ENCODE measurements at regions not wholly inside any gene's neighbourhood (a gene's known extent, or its start where the extent isn't known, plus 50 kb on each side); places are given as distances from the start of the nearest gene placed in this dataset.
"Not testable (repeated sequence)": the region's sequence is repeated elsewhere in the genome, so short reads cannot be mapped to it uniquely, and the experiment has no call there.

DNA sequence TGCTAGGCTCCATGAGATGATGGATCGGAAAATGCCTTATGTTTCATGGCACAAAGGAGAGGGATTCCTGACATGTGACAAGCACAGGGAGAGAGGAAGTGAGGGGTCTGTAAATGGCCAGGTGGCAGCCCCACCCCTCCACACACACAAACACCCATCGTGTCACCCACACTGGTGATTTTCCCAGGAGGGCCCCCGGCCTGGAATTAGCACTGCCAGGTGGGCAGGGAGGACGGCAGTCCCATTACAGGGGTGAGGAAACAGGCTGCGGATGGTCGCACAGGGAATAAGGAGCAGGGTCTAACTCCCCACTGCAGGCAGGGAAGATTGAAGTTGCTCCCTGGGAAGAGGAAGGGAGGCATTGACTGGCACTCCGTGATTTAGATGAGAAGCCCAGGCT is 395.3 kb upstream of the ZNF337 start:
- not testable (repeated sequence) for DNase-seq

GRCh38 chr20:26086195-26086594 is 389.5 kb upstream of the ZNF337 start:
- not testable (repeated sequence) for DNase-seq

DNA sequence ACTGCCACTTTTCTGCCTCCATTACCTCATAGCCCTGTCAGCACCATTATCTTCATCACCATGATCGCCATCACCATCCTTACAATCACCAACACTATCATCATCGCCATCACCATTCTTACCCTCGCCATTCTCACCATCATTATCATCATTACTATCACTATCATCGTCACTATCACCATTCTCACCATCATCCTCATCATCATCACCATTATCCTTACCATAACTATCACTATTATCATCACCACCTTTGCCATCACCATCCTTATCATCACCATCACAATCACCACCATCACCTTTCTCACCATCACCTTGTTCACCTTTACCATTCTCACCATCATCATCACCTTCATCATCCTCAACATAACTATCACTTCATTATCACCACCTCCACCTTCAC is 377.3 kb upstream of the ZNF337 start:
- DNase-seq, result not testable (repeated sequence)

GRCh38 chr20:26059324-26059723 is 362.7 kb upstream of the ZNF337 start:
- not testable (repeated sequence) for DNase-seq

- DNase-seq, result not testable (repeated sequence)
Observed at GRCh38 chr20:26058446-26058845, 361.8 kb upstream of the ZNF337 start.

DNA sequence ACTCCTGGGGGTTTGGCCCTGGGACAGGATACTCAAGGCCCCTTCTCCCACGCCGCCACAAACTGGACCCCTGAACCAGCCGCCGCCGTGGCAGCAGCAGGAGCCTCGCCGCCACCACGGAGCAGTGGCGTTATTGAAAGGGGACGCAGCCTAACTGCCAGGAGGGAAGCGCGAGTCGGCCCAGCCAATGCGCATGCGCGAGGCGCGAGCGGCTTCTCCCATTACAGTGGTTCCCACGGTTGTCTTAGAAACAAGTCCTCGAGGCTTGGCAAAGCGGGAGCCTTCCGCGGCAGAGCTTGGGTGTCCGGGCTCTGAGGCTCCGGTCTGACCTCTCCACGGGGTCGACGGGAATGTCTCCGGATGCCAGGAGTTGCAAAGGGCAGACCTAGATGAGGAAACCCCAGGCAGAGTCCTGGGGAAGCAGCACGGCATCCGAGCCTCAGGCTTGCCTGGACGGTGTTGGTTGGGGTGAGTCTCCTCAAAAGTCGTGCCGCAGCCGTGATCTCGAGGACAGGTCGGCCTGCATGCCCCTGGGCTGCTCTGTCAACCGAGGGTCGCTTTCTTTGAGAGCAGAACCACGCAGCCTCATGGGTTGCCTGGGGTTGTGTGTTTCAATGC is 360.6 kb upstream of the ZNF337 start:
- DNase-seq, result not testable (repeated sequence)

GRCh38 chr20:26025792-26026191 is 329.1 kb upstream of the ZNF337 start:
- DNase-seq, result not testable (repeated sequence)

GRCh38 chr20:26010942-26011276 is 314.3 kb upstream of the ZNF337 start:
- DNase-seq, result not testable (repeated sequence)

GRCh38 chr20:26010224-26010941 is 313.7 kb upstream of the ZNF337 start:
- not testable (repeated sequence) for DNase-seq

DNA sequence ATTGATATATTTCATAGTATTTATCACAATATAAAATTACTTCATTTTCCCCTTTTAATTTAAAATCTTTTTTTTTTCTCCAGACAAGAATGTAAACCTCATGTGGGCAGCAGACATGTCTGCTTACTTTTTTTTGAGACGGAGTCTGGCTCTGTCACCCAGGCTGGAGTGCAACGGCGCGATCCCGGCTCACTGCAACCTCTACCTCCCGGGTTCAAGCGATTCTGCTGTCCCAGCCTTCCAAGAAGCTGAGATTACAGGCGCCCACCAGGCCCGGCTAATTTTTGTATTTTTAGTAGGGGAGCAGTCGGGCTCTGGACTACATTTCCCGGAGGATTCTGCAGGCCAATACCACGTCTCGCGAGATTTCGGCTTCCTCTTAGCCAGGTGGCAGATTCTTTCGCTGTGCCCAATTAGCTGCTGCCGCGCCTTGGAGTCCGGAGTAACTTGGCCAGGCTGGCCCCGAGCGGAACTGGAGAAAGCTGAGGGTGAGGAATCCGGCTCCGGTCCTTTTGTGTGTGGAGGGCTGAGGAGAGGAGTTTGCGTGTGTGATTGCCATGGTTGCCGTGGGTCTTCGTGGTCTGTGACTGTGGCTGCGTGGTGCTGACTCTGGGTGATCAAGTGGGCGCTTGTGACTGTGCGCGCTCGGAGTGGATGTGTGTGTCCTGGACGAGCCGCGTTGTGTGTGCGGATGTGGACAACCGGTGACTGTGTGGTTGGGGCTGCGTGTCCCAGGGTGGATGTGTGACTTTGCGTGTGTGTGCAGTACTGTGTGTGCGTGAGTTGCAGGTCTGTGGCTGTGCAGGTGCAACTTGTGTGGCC is 313.0 kb upstream of the ZNF337 start:
- peak; percentile 65 to 73 for DNase-seq

DNA sequence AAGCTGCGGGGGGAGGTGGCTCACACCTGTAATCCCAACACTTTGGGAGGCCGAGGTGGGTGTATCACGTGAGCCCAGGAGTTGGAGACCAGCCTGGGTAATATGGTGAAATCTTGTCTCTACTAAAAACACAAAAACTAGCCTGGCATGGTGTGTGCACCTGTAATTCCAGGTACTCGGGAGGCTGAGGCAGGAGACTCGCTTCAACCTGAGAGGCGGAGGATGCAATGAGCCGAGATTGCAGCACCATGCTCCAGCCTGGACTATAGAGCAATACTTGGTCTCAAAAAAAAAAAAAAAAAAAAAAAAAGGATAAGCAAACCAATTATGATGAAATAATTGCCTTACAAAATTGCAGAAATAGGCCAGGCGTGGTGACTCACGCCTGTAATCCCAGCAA is 311.4 kb upstream of the ZNF337 start:
- DNase-seq, result not testable (repeated sequence)

DNA sequence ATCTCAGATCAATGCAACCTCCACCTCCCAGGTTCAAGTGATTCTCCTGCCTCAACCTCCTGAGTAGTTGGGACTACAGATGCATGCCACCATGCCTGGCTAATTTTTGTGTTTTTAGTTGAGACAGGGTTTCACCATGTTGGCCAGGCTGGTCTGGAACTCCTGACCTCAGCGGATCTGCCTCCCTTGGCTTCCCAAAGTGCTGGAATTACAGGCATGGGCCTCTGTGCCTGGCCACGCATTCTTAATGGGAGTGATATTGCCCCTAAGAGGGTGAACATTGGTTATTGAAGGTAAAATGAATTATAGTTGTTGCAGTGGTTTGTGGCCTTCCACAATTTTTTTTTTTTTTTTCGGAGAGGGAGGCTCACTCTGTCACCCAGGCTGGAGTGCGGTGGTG is 309.5 kb upstream of the ZNF337 start:
- not testable (repeated sequence) for DNase-seq

GRCh38 chr20:26003959-26004358 is 307.3 kb upstream of the ZNF337 start:
- DNase-seq, result not testable (repeated sequence)

GRCh38 chr20:25997367-25998038 is 300.9 kb upstream of the ZNF337 start:
- DNase-seq, result not testable (repeated sequence)

- DNase-seq, result no peak
Observed at GRCh38 chr20:25992146-25992545, 295.5 kb upstream of the ZNF337 start.

DNA sequence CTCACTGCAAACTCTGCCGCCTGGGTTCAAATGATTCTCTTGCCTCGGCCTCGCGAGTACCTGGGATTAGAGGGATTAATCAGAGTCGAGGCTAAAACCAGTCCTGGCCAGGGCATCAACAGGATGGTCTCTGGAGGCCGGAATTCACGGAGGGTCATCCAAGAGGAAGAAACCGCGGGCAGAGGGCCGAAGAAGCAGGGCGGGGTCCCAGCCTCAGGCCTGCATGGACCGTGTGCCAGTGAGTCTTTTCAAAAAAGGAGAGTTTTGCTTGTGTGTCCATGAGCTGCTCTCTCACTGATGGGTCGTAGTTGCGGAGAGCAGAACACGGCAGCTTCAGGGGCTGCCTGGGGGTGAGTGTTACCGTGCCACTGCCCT is 295.1 kb upstream of the ZNF337 start:
- DNase-seq, result no peak

DNA sequence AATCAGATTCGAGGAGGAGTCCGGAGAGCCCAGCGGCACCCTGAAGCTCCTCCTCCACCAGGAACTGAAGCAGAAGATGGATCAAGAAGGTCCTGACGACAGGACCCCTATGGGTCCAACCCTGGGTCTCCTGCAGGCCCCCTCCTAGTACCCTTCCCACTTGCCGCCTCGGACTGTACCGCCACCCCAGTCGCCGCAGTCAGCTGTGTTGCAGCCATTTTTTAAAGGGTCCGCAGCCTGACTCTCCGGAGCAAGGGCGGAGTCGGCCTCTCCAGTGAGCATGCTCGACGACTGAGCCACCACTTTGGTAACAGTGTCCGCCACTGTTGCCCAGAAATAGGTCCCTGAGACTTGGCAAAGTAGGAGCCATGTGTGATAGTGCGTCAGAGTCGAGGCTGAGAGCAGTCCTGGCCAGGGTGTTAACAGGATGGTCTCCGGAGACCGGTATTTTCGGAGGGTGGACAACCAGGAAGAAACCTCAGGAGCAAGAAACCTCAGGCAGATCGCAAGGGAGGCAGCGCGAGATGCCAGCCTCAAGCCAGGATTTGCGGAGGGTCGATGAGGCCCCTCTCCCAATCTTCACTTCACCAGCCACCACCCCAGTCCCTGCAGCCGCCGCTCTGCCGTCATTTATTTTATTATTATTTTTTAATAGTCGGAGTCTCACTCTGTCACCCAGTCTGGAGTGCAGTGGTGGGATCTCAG is 294.6 kb upstream of the ZNF337 start:
- no peak for DNase-seq

- DNase-seq, result not testable (repeated sequence)
Observed at GRCh38 chr20:25989686-25990085, 293.0 kb upstream of the ZNF337 start.

DNA sequence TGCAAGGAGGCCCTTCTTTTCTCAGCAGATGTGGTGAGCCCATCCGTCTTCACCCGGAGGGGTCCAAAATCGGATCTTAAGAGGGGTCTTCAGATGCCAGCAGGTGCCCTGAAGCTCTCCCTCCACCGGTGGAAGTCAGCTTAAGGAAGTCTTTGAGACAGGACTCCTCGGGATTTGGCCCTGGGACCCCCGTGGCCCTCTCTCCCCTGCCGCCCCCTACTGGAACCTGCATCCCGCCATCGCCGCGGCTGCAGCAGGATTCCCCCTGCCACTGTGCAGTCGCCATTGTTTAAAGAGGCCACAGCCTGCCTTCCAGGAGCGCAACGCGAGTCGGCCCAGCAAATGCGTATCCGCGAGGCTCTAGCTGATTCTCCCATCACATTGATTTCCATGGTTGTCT is 292.5 kb upstream of the ZNF337 start:
- DNase-seq, result no peak

GRCh38 chr20:25987928-25988560 is 291.4 kb upstream of the ZNF337 start:
- DNase-seq, result not testable (repeated sequence)

DNA sequence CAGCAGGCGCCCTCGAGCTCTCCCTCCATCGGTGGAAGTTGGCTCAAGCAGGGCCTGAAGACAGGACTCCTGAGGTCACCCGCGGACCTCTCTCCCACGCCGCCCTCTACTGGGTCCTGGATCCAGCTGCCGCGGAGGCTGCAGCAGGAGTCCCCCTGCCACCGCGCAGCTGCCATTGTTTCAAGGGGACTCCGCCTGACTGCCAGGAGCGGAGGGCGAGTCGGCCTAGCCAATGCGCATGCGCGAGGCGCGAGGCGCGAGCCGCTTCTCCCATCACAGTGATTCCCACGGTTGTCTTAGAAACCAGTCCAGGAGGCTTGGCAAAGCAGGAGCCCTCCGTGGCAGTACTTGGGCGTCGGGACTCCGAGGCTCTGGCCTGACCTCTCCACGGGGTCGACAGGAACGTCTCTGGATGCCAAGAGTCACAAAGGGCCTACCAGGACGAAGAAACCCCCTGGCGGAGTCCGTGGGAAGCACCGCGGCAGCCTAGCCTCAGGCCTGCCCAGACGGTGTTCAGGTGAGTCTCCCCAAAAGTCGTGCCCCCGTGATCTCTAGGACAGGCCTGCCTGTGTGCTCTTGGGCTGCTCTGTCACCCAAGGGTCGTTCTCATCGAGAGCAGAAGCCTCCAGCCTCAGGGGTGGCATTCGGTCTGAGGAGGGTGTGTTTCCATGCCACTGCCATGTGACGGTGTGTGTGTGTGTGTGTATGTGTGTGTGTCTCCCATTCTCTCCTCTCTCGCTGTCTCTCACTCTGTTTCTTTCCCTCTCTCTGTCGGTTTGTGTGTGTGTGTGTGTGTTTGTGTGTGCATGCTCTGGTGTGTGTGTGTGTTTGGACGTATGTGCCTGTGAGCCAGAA is 290.6 kb upstream of the ZNF337 start:
- no peak for DNase-seq

Measured in AML-193 (cell line).